Femur (tissue), 1 donor: ENCODE measurements at regions not wholly inside any gene's neighbourhood (a gene's known extent, or its start where the extent isn't known, plus 50 kb on each side); places are given as distances from the start of the nearest gene placed in this dataset.

ENCODE experiments used
- DNase-seq: peaks from one replicate; pipeline ENCODE4 v3.0.0-alpha.2; 2017

DNA sequence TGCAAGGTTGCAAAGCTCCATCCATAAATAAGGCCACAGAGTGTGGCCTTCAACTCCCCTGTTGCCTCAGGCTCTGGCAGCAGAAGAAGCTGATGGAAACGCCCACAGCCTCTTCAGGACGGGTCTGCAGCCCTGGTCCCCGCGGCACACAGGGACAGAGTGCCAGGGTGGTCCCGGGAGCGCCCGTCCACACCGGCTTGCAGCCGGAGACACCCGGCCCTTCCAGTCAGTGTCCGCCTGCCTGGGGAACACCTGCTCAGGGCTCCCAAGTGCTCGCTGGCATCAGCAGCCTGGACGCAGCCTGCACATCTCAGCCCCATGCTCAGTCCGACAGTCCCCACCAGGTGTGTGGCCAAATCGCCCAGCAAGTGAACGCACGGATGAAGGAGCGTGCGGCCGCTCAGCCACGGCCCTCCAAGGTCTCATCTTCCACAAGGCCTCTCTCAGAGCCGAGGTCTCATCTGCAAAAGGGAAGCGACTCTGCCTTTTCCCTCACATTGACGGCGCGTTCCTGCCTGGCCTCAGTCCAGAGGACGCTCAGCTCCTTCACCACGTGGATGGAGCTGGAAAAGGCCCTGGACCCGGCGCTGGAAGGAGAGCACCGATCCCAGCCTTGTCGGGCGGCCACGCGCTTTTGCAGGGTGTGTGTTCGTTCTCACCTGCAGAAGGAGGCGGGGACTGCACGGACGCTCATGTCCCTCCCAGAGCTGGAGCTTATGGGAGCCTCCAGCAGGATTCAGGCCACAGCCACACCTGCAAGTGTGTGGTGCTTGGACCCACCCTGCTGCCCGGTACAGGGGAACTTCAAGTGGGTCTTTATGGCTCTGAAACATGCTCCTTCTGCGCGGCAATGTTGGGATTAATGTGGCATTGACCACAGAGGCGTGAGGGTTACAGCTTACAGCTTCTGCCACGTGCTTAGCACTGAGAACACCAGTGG is 180.4 kb downstream of the DLL1 start:
- peak; percentile 8 for DNase-seq

GRCh38 chr6:170108890-170109587 is 181.8 kb downstream of the DLL1 start:
- DNase-seq, result peak; percentile 3

- DNase-seq, result peak; percentile 5
Measured at GRCh38 chr6:170108456-170108855, 182.4 kb downstream of the DLL1 start.

- DNase-seq, result peak; percentile 4
Measured at GRCh38 chr6:170107606-170108222, 183.2 kb downstream of the DLL1 start.

DNA sequence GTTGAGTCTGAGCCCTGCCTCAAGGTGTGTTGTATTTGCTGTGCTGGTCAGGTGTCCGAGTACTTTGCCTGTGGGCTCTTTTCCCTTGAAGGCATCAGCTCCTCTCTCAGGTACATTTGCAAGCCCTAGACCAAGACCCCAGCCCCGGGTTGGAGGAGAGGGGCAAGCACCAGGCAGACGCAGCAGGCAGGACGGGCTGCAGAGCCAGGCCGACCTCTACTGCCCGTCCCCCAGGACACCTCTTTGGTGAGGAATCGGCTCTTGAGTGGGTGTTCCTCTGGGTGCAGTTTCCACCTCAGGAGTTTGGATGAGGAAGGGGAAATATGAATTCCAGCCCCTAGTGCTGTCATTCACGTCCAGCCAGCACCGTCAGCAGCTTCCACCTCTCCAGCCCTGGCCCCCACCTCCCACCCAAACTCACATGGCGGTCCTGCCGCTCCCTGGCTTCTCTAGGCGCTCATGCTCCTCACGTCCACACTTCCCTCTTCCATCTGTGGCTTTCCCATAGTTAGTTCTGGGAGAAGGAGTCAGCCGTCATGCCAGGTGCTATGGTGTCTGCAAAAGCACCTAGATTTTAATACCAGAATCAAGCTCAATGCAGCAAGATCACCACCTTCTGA is 183.9 kb downstream of the DLL1 start:
- DNase-seq, result peak; percentile 7

DNA sequence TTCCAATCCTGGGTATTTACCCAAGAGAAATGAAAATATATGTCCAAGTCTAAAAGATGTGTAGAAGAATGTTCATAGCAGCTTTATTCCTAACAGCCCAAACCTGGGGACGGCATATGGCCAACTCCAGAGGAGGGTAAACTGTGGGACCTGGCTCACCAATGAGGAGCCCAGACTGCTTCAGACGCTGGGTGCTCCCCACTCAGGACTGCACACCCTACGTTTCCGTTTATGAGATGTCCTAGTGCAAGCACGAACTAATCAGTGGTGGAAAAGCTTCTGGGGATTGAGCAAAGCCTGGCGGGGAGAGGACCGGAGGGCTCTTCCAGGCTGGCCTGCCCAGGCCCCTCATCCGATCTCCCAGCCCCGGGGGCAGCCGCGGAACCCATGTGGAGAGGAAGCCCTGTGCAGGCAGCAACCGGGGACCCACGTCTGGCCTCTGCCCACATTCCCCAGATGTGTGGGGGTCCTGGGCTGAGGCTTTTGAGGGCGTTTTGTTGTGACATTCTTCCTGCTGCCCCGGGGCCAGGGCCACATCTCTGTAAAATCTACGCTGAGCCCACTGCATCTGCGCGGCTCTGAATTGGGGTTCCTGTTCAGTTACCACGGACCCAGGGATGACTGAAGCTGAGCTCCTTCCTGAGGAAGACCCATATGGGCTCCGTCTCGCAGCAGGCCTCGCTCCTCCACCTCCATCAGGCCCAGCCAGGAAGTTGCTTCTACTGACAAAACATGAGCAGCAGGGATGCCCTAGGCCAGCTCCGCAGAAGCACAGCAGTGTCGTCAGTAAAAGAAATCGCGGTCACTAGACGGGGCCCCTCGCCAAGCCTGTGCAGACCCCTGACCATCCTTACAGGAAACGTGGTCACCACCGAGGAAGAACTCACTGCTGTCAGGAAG is 188.0 kb downstream of the DLL1 start:
- peak; percentile 6 for DNase-seq

GRCh38 chr6:170102038-170102437 is 188.8 kb downstream of the DLL1 start:
- peak; percentile 8 for DNase-seq

DNA sequence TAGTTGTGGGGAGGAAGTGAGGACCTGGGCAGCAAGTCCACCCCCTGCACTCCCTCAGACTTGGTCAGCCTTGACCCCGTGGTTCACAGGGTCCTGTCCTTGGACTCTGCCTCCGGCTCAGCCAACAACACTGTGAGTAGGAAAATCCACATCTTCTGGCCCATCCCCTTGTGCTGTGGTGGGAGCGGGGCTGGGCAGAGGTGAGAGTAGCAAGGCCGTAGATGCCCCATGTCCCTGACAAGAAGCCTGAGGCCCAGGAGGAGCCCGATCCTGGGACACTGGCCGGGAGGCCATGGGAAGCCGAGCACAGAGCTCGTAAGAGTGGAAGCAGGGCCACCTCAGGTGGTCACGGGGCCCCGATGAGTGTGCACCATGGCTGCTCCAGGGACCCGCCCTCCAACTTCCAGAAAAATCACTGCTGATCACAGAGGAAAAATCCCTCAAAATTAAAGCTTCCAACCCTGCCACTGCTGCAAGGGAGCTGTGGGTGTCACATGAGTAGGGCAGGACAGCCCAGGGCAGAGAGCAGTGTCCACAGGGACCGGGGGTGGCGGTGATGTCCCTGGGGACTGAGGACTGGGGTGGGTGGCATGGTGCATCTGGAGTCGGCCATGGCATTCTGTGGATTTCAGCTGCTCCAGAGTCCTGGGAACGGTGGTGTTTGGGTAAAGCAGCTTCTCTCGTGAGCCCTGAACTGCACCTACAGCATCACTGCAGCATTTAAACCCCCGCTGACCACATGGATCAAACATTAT is 189.4 kb downstream of the DLL1 start:
- peak; percentile 13 for DNase-seq

DNA sequence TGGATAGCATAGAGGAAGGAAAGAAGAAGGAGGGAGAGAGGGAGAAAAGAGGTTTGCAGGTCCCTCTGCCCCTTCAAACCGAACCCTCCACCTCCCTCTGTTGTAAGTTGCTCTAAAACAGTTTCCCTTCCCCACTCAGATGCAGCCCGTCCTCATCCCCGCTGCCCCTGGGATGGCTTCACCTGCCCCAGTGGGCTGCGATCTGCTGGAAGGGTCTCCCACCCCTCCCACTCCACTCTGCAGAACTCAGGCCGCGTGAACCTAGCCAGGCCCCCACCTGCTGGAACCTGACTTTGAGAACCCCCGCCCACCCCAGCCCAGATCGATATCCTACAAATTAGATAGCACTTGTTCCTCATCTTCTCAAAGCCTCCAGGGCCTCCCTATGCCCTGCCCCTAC is 190.8 kb downstream of the DLL1 start:
- DNase-seq, result peak; percentile 8

- DNase-seq, result peak; percentile 7
Measured at GRCh38 chr6:170099387-170099786, 191.5 kb downstream of the DLL1 start.

DNA sequence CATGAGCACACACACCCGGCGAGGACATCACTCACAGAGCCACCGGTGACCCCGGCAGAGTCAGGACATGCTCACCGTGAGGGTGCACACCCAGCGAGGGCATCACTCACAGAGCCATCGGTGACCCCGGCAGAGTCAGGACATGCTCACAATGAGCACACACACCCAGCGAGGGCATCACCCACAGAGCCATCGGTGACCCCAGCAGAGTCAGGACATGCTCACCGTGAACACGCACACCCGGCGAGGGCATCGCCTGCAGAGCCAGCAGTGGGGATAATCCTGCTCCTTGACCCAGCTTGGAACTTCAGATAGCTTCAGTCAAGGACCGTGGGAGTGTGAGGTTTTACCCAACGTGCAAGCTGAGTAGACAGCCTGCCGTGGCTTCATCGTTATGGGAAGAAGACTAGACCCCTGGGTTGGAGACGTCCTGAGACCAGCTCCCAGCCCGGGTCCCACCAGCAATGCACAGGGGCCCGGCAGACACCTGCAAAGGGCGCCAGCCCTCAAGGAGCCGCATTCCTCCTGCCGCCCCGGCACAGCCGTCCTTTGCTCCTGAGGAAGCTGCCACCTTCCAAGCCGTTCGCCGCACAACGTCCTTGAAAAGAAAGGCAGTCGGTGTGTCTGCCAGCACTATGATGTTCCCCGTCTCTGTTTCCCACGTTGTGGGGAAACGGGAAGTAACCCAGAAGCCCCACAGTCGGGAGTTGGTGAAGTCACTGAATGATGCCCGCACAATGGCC is 192.3 kb downstream of the DLL1 start:
- peak; percentile 11 for DNase-seq

DNA sequence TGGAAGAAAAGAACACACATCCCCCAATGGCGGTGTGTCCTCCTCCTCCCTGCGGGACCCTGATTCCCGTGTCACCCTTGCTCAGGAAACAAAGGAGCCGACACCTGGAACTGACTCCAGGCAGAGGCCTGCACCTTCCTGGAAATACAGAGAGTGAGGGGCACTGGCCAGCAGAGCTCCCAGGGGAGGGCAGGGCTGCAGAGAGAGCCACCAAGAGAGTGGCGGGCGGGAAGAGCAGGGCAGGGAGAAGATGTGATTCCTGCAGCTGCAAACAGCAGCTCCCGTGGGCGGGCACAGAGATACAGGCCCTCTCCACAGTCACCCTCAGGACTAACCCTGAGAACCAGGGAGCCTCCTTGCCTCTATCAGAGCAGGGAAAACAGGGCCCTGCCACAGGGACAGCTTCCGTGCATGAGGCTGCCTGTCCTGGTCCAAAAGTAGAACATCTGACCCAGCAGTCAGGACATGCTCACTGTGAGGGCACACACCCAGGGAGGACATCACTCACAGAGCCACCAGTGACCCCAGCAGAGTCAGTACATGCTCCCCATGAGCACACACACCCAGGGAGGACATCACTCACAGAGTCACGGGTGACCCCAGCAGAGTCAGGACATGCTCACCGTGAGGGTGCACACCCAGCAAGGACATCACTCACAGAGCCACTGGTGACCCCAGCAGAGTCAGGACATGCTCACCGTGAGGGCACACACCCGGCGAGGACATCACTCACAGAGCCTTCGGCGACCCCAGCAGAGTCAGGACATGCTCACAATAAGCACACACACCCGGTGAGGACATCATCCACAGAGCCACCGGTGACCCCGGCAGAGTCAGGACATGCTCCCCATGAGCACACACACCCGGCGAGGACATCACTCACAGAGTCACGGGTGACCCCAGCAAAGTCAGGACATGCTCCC is 193.1 kb downstream of the DLL1 start:
- peak; percentile 16 for DNase-seq

- DNase-seq, result peak; percentile 30
Measured at GRCh38 chr6:170096803-170097504, 193.9 kb downstream of the DLL1 start.

DNA sequence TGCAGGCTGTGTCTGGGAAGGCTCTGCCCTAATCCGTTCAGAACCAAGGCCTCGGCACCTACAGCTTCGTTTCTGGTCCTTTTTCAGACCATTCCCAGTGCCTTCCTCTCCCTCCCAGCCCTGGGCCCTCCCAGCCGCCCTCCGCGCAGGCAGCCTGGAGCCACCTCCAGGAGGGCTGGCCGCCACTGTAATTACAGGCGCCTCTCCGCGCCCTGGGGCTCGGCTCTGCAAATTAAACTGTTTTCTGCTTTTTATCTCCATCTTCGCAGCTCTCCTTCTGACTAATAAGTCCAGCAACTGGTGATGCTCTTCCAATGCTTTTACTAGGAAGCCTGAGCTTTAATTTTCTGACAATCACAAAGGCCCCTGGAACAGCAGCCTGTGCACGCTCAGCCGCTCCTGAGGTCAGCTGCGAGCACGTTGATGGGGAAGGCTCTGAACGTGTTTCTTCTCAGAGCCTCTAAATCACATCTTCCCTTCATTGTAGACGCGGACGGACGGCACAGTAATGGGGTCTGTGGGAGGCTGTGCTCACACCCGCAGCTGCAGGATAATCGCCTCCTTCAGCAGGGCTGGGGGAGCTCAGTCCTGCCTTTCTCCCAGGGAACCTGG is 194.6 kb downstream of the DLL1 start:
- DNase-seq, result peak; percentile 32

GRCh38 chr6:170095273-170095981 is 195.5 kb downstream of the DLL1 start:
- DNase-seq, result peak; percentile 22

GRCh38 chr6:170094686-170095272 is 196.1 kb downstream of the DLL1 start:
- peak; percentile 8 for DNase-seq
